GDM1 (cell line): ENCODE measurements at regions not wholly inside any gene's neighbourhood (a gene's known extent, or its start where the extent isn't known, plus 50 kb on each side); places are given as distances from the start of the nearest gene placed in this dataset.

Source experiments
- DNase-seq: peaks from one replicate; lab custom pipeline; 2025; lab: John Stamatoyannopoulos, UW

DNA sequence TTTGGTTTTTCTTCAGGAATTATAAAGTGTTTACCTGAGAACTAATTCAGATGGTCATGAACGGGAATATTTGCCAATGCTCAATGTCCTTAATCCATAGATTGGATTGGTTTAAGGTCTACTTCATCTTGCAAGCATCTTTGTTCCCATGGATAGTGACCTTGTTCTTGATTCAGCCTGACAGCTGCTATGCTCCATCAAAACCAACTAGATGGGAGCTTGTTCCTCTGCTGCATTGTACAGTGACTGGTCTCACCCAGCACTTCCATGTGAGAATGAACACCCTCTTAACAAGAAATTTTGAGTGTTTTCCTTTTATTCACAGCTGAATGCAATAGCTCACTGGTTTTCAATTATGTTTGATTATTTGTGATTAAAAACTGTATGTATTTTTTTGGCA is 312.6 kb upstream of the ACTBL2 start:
- DNase-seq, result no peak

DNA sequence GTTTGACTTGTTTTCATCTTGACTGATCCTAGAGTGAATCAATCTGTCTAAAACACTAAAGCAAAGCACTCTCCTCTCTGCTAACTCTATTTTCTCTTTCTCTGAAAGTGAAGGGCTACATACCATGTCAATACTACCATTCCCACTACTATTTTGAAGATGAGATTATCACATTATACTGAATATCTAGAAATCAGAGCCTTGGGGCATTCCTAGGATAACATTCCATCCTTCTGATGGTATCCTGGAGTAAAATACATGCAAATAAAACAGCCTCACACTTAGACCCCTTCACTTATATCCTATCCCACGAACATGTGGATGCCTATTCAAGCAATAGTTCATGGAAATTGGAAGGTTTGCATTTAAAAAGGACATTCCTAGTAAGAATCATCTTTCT is 309.3 kb upstream of the ACTBL2 start:
- no peak for DNase-seq

DNA sequence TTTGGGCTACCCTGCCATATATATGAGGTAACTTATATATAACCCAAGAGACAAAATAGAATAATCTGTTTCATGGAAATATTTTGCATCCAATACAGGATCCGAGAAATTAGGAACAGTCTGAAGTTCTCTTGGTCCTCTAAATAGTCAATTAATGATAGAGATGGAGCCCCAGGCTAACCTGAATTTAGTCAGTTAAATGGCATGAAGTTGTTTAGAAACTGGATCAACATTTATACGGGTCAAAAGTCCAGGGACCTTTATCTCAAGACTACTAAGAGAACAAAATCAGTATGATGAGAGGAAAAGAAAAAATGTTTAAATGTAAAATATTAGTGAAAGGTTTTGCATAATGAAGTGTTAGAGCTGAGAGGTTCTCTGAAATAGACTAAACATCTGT is 303.3 kb upstream of the ACTBL2 start:
- DNase-seq, result no peak

- DNase-seq, result no peak
These were observed 301.5 kb upstream of the ACTBL2 start for GRCh38 chr5:57784121-57784520.

GRCh38 chr5:57783693-57784092 is 301.1 kb upstream of the ACTBL2 start:
- no peak for DNase-seq

DNA sequence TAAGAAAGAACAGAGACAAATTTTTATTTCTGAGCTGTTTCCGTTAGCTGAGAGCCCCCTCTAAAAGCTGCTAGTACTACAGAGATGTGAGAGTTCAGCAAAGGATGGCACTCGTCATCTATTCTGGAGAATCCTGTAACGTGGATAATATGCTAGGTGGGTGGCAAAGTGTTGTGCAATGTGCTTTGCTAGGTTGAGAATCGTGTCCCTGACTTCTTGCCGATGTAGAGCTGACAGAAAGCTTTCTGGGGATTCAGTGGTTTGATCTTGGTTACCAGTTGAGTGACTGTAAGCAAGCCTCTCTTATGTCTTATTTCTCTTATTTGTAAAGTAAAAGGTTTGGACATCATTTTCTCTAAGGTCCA is 298.3 kb upstream of the ACTBL2 start:
- no peak for DNase-seq

DNA sequence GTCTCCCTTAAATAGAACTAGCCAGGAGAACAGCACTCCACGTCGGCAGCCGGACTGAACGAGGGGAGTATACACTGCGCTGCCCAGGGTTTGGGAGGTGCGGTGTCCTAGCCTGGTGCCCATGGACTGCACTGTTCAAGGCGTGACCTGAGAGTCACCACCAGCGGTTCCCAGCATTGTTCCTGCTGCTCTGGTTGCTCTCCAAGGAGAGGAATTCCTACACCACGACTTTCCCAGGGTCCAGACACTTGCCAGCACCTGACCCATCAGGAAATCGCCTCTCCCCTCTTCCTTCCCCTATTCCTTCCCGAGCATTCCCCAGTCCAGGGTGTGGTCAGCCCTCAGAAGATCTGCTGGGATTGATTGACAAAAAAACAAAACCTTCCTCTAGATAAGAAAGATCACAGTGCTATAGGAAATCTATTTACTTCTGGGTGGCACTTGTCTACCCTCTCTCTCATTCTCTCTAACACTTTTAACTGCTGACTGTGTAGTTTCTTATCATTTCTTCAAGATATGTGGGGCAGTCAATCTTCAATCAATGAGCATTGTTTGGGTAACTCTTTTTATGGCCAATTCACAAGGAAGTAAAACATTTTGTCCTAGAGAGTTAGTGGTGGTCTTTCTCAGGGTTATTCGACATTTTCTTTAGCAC is 297.8 kb upstream of the ACTBL2 start:
- DNase-seq, result no peak

- DNase-seq, result peak; percentile 48
These were observed 297.0 kb upstream of the ACTBL2 start for GRCh38 chr5:57779383-57780223.

- DNase-seq, result no peak
These were observed 296.0 kb upstream of the ACTBL2 start for GRCh38 chr5:57778501-57779091.

DNA sequence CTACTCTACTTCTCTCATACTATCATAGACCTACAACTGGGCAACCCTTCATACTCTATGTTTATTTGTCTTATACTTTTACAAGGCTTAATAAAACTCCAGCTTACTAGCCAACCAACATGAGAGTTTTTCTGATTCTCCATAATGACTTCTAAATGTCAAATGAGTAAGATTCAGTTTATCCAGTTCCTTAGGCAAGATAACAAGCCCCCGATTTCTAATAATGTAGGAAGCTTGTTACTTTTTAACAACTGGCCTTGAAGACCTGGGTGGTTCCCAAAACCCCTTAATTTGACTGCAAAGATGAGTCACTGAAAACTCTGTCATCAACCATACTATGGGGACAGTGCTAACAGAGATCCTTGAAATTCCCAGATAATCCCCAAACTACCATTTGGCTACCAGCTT is 294.6 kb upstream of the ACTBL2 start:
- DNase-seq, result no peak

DNA sequence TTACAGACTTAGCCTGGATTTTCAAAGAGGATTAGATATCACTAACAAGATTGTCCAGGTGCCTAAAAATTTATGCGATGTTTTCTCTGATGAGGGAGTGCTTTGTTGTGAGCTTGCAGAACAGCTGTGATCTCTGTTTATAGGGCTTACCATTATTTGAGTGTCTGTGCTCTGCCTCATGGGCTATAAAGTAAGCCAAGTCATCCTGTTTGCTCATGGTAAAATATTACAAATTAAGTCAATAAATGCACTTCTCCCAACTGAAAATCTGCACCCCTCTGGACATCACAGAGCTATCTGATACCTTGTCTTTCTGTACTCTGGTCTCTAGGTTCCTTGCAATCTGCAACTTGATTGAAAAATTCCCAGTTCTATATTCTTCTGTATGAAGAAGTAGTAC is 293.4 kb upstream of the ACTBL2 start:
- DNase-seq, result no peak

DNA sequence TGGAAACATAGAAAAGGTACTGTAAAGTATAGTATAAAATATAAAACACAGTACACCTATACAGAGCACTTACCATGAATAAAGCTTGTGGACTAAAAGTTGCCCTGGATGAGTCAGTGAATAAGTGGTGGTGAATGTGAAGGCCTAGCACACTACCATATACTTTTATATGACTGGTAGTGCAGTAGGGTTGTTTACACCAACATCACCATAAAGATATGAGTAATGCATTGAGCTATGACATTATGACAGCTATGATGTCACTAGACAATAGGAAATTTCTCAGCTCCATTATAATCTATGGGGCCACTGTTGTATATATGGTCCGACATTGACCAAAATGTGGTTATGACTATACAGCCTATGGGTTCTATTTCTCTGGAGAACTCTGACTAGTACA is 291.8 kb upstream of the ACTBL2 start:
- no peak for DNase-seq

- DNase-seq, result no peak
These were observed 289.9 kb upstream of the ACTBL2 start for GRCh38 chr5:57772512-57772911.

DNA sequence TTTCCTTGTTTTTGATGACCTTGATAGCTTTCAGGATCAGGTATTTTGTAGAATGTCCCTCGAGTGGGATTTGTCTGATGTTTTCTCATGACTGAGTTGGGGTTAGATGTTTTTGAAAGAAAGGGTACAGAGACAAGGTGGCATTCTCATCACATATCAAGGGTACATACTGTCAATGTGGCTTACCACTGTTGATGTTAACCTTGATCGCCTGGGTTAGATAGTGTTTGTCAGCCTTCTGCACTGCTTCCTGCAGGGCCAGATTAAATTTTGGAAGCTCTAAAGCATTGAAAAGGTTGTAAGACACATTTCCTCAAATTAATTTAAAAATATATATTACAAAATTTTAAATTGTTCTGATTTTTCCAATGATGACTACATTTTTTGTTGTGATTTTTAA is 287.4 kb upstream of the ACTBL2 start:
- DNase-seq, result no peak

DNA sequence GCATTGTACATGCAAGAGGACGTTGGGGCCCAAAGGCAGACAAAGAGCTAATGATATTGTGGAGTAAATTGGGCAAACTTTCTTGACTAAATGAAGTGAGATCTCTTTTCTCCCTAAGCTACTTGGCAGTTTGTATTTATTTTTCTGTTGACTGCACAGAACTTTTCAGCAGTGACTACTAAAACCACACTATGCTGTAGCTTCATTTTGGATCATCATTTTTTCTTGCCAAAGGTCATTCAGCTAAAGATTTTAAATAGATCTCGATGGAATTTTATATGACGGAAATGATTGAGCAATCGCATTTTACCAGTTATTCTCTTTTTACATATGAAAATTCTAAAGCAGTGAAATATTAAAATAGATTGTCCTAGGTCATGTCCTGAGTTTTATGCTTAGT is 286.1 kb upstream of the ACTBL2 start:
- no peak for DNase-seq

- DNase-seq, result no peak
These were observed 282.0 kb upstream of the ACTBL2 start for GRCh38 chr5:57764479-57765089.

DNA sequence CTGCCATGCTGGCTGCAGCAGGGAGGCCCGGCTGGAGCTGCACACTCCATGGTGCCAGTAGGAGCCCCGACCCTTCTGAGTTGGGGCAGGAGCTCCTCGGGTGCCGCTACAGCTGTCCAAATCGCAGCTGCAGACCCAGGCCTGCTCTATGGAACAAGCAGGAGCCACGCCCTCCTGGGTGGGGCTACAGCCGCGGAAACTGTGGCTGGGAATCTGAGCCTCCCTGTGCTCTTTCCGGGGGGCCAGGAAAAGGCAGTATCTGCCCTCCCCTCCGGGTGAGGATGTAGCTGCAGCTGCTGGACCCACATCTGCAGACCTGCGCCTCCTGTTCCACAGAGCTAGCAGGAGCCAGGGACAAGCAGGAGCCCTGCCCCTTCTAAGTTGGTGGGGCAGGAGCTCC is 278.9 kb upstream of the ACTBL2 start:
- no peak for DNase-seq

DNA sequence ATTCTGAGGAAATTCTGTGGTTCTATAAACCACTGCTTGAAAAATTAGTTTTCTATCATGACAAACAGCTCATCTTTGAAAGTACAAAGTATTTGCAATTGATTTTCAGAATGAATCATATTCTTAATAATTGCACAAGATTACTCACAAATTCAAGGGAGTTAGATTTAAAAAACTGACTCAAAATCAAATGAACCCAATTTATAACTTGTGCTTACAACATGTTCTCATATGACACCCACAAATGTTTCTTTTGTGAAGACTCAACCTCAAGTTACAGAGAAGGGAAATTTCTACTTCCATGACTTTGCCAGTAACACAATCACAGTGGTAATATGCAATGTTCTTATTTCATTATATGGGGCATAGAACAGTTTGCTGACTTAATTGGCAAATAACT is 272.0 kb upstream of the ACTBL2 start:
- no peak for DNase-seq

- no peak for DNase-seq
These were observed 270.8 kb upstream of the ACTBL2 start for GRCh38 chr5:57753446-57753845.

DNA sequence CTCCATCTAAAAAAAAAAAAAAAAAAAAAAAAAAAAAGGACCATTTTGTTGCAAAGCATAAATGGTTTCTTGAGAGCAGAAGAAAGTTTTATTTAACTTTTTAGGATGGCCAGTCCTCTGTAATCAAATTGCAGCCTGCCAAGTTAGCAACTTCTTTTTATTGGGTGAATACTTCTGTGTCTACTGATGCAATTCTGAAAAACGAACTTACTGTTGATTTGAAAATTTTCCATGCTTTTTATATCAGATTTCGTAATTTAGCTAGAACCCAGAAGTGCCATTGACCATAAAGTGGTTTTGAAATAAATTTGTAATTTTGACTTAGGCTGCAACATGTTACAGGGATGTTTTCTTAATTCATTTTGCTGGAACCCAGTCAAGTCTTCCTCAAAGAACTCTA is 269.1 kb upstream of the ACTBL2 start:
- DNase-seq, result no peak

GRCh38 chr5:57750891-57751290 is 268.3 kb upstream of the ACTBL2 start:
- no peak for DNase-seq

- no peak for DNase-seq
These were observed 267.7 kb upstream of the ACTBL2 start for GRCh38 chr5:57750282-57750681.

DNA sequence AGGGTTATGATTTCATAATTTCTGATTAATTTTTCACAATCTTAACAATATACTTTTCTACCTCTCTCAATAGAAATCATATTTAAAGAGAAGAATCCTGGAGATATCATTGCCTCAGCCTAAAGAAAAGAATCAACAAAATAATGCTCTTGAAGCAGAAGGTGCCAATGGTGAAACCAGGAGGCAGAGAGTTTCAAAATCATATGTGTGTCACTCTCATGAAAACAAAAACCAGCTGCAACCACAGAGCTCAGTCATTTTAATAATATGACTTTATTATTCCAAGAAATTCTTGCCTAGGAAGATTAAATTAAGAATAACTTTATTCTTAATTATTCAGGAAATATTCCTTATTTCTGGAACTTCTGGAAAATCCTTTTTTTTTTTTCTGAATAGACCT is 266.8 kb upstream of the ACTBL2 start:
- no peak for DNase-seq
